Tibial nerve (tissue), 4 donors: ENCODE measurements at regions not wholly inside any gene's neighbourhood (a gene's known extent, or its start where the extent isn't known, plus 50 kb on each side); places are given as distances from the start of the nearest gene placed in this dataset.
"Not testable (repeated sequence)": the region's sequence is repeated elsewhere in the genome, so short reads cannot be mapped to it uniquely, and the experiment has no call there.

Experiments
- DNase-seq, 2 donors: peaks; one replicate each; pipeline ENCODE4 v3.0.0-alpha.2; 2019; ENCODE audit warnings: low spot score in 2 of 2
- H3K27ac ChIP-seq, 4 donors: fragments of 200-600 bp; sonication (generic) in 3 of 4; one replicate each; pipeline ENCODE4 v1.5.1; 2017 to 2019; ENCODE audit warnings: mild to moderate bottlenecking in 1 of 4
- H3K27me3 ChIP-seq, 2 donors: fragments of 200-600 bp; sonication (generic) in 1 of 2; one replicate each; pipeline versions ENCODE4 v1.5.1 to v1.6.0; 2017 to 2019
- H3K36me3 ChIP-seq, 3 donors: fragments of 200-600 bp; sonication (generic); one replicate each; pipeline ENCODE4 v1.5.1; 2018 to 2019
- H3K4me1 ChIP-seq, 4 donors: fragments of 200-600 bp; sonication (generic) in 3 of 4; one replicate each; pipeline ENCODE4 v1.5.1; 2017 to 2019
- H3K4me3 ChIP-seq, 4 donors: fragments of 200-600 bp; sonication (generic) in 3 of 4; one replicate each; pipeline ENCODE4 v1.5.1; 2017 to 2019; ENCODE audit warnings: mild to moderate bottlenecking in 1 of 4, moderate library complexity in 1 of 4
- H3K9me3 ChIP-seq, 4 donors: fragments of 200-600 bp; sonication (generic) in 3 of 4; one replicate each; pipeline ENCODE4 v1.5.1; 2017 to 2019
- EP300 ChIP-seq, 2 donors: sonication (generic); formaldehyde crosslinking; IDR thresholded peaks; one replicate each; pipeline ENCODE4 v1.6.1; 2017; ENCODE audit warnings: antibody characterized with exemption in 2 of 2, mild to moderate bottlenecking in 1 of 2
- POLR2A ChIP-seq, 2 donors: fragments of 450-650 bp; IDR thresholded peaks; one replicate each; pipeline ENCODE4 v1.6.1; 2017; ENCODE audit warnings: antibody characterized with exemption in 2 of 2, mild to moderate bottlenecking in 2 of 2, moderate library complexity in 2 of 2
- WGBS, 2 donors: methylation state at CpG; one replicate each; pipeline ENCODE4 v1.1.5; 2018; 5-methylcytosine and 5-hydroxymethylcytosine counted together
- TF ChIP-seq, protein P1 (sequence below), 5 experiments: fragments of 200-600 bp in 3 of 5; fragments of 450-650 bp in 2 of 5; sonication (generic) in 3 of 5; IDR thresholded peaks; one replicate each; pipeline ENCODE4 v1.5.1; 2016 to 2019; ENCODE audit warnings: antibody characterized with exemption in 5 of 5, mild to moderate bottlenecking in 3 of 5, moderate library complexity in 2 of 5

DNA sequence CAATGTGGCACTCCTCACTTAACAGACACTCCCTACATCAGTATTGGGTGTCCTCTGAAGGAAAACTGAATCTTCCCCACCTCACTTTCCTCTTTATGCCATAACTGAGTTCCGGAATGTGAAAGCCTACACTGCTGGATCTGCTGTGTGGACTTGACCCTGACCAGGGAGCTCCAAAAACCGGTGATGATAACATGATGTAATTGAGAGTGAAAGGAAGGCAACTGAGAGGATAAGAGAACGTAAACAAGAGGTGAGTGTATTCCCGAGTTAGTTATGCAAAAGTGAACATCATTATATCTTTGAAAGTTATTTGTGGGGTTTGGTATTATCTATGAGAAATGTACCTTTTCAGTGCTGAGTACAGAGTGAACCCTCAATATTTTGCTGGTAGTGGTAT is 1794.8 kb downstream of the MRPL39 start:
- H3K9me3 ChIP-seq: no peaks in the 10 kb centered on the region
- no peaks in the 10 kb centered on the region for H3K27me3 ChIP-seq
- no peak overlapping the region for H3K27ac ChIP-seq
- 87 to 88% methylated on average over 4 of the region's 4 CpGs for WGBS, 2 donors
- no peak overlapping the region for H3K4me3 ChIP-seq
- H3K4me1 ChIP-seq: no peaks in the 10 kb centered on the region
- H3K36me3 ChIP-seq: no peaks in the 10 kb centered on the region
- TF ChIP-seq EP300 (IDR thresholded peaks at IDR 0.05) (no peak), POLR2A (IDR thresholded peaks at IDR 0.05) (no peak)
- TF ChIP-seq, protein P1, sequence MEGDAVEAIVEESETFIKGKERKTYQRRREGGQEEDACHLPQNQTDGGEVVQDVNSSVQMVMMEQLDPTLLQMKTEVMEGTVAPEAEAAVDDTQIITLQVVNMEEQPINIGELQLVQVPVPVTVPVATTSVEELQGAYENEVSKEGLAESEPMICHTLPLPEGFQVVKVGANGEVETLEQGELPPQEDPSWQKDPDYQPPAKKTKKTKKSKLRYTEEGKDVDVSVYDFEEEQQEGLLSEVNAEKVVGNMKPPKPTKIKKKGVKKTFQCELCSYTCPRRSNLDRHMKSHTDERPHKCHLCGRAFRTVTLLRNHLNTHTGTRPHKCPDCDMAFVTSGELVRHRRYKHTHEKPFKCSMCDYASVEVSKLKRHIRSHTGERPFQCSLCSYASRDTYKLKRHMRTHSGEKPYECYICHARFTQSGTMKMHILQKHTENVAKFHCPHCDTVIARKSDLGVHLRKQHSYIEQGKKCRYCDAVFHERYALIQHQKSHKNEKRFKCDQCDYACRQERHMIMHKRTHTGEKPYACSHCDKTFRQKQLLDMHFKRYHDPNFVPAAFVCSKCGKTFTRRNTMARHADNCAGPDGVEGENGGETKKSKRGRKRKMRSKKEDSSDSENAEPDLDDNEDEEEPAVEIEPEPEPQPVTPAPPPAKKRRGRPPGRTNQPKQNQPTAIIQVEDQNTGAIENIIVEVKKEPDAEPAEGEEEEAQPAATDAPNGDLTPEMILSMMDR (IDR thresholded peaks at IDR 0.05): no peak
- DNase-seq: no peak

DNA sequence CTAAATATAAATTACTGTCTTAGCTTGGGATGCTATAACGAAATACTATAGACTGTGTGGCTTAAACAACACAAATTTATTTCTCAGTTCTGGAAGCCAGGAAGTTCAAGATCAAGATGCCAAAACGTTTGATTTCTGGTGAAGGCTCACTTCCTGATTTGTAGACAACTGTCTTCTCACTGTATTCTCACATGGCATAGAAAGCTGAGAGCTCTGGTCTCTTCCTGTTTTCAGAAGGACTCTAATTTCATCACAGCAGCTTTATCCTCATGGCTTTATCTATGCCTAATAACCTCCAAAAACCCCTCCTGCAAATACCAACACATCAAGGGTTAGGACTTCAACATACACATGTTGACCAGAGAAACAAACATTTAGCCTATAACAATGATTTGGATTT is 1795.5 kb downstream of the MRPL39 start:
- Histone ChIP-seq H3K4me3 (no peak overlapping the region), H3K9me3 (no peaks in the 10 kb centered on the region), H3K36me3 (no peaks in the 10 kb centered on the region), H3K27ac (no peak overlapping the region), H3K27me3 (no peaks in the 10 kb centered on the region), H3K4me1 (no peaks in the 10 kb centered on the region)
- no peak for DNase-seq
- WGBS, 2 donors: 35 to 55% methylated on average over 2 of the region's 2 CpGs
- TF ChIP-seq, protein P1 (IDR thresholded peaks at IDR 0.05): no peak
- TF ChIP-seq POLR2A (IDR thresholded peaks at IDR 0.05): no peak
- no peak for TF ChIP-seq EP300 (IDR thresholded peaks at IDR 0.05)

DNA sequence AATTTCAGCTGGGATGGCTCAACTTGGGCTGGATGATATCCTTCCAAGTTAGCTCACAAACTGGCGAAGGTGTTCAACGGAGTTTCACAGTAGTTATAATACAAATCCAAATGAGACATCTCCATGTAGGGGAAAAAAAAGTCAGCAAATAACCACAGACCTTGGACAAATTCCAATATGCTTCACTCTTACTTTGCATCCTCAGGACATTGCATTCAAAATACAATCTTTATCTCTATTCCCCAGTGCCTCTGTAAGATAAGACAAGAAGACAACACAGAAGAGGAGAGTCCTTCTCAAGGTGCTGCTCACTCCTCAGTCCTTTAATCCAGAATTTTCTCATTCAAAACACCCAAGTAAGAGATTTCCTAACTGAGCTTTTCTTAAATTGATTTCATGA is 1797.7 kb downstream of the MRPL39 start:
- TF ChIP-seq, protein P1 (IDR thresholded peaks at IDR 0.05): no peak
- TF ChIP-seq EP300 (IDR thresholded peaks at IDR 0.05) (no peak), POLR2A (IDR thresholded peaks at IDR 0.05) (no peak)
- no peak overlapping the region for H3K27ac ChIP-seq
- 85 to 87% methylated on average over 2 of the region's 2 CpGs for WGBS, 2 donors

DNA sequence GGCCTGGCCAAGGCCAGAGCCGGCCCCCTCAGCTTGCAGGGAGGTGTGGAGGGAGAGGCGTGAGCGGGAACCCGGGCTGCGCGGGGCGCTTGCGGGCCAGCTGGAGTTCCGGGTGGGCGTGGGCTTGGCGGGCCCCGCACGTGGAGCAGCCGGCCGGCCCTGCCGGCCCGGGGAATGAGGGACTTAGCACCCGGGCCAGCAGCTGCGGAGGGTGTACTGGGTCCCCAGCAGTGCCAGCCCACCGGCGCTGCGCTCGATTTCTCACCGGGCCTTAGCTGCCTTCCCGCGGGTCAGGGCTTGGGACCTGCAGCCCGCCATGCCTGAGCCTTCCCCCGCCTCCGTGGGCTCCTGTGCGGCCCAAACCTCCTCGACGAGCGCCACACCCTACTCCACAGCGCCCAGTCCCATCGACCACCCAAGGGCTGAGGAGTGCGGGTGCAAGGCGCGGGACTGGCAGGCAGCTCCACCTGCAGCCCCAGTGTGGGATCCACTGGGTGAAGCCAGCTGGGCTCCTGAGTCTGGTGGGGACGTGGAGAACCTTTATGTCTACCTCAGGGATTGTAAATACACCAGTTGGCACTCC is 1800.2 kb downstream of the MRPL39 start:
- not testable (repeated sequence) for H3K36me3 ChIP-seq, H3K9me3 ChIP-seq, H3K4me3 ChIP-seq, H3K27ac ChIP-seq, H3K27me3 ChIP-seq, DNase-seq, H3K4me1 ChIP-seq
- WGBS, 2 donors: 94 to 96% methylated on average over 13 to 32 of the region's 39 CpGs

More for the DNA sequence above, 1797.7 kb downstream of the MRPL39 start:
- Histone ChIP-seq H3K27me3 (no peaks in the 10 kb centered on the region), H3K4me1 (no peaks in the 10 kb centered on the region), H3K36me3 (no peaks in the 10 kb centered on the region), H3K9me3 (no peaks in the 10 kb centered on the region), H3K4me3 (no peak overlapping the region)
- no peak for DNase-seq

DNA sequence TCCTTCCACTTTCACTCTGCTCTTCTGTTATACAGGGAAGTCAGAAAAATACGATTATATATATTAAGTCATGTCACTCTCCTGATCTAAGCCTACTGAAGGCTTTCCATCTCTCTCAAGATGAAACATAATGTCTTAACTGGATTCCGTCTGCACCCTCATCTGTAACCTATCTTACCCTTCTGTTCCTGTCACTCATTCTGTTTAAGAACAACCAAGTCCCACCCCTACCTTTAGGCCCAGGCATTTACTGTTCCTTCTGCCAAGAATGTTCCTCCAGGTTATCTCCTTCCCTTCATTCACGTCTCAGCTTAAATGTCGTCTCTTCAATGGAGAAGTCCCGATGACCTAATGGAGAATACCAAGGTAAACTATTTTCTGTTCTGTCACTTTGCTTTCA is 1802.4 kb downstream of the MRPL39 start:
- TF ChIP-seq, protein P1 (IDR thresholded peaks at IDR 0.05): no peak
- no peak for TF ChIP-seq EP300 (IDR thresholded peaks at IDR 0.05)
- TF ChIP-seq POLR2A (IDR thresholded peaks at IDR 0.05): no peak

DNA sequence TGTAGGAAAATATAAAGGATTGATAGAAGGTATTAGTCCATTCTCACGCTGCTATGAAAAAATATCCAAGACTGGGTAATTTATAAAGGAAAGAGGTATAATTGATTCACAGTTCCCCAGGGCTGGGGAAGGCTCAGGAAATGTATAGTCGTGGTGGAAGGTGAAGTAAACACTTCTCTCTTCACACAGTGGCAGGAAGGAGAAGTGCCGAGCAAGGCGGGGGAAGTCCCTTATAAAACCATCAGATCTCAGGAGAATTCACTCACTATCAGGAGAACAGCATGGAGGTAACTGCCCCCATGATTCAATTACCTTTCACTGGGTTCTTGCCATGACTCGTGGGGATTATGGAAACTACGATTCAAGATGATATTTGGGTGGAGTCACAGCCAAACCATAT is 1806.0 kb downstream of the MRPL39 start:
- 70 to 74% methylated on average over 6 of the region's 6 CpGs for WGBS, 2 donors
- H3K36me3 ChIP-seq: no peaks in the 10 kb centered on the region
- H3K9me3 ChIP-seq: no peaks in the 10 kb centered on the region
- no peak for DNase-seq
- no peaks in the 10 kb centered on the region for H3K27me3 ChIP-seq
- no peak overlapping the region for H3K27ac ChIP-seq
- H3K4me3 ChIP-seq: no peak overlapping the region
- no peaks in the 10 kb centered on the region for H3K4me1 ChIP-seq
- TF ChIP-seq EP300 (IDR thresholded peaks at IDR 0.05) (no peak), POLR2A (IDR thresholded peaks at IDR 0.05) (no peak)
- TF ChIP-seq, protein P1 (IDR thresholded peaks at IDR 0.05): no peak

More for the DNA sequence above, 1802.4 kb downstream of the MRPL39 start:
- 87 to 88% methylated on average over 5 of the region's 5 CpGs for WGBS, 2 donors
- no peaks in the 10 kb centered on the region for H3K4me1 ChIP-seq
- DNase-seq: no peak
- no peaks in the 10 kb centered on the region for H3K36me3 ChIP-seq
- H3K27ac ChIP-seq: no peak overlapping the region
- H3K27me3 ChIP-seq: no peaks in the 10 kb centered on the region
- H3K9me3 ChIP-seq: no peaks in the 10 kb centered on the region
- H3K4me3 ChIP-seq: no peak overlapping the region
